K562 (cell line): ENCODE measurements at regions not wholly inside any gene's neighbourhood (a gene's known extent, or its start where the extent isn't known, plus 50 kb on each side); places are given as distances from the start of the nearest gene placed in this dataset.
A peak's percentile ranks its signal among the peaks of the same experiment; 100 is the strongest.

Experiments used
- CHD4 ChIP-seq: fragments of 200-600 bp; sonication (generic); IDR thresholded peaks from 3 replicates; pipeline ENCODE4 v1.6.1; 2012; ENCODE audit warnings: low read depth, mild to moderate bottlenecking, mixed read lengths, low read length, inconsistent platforms; ENCODE audit not compliant: insufficient read depth, insufficient replicate concordance, poor library complexity, severe bottlenecking
- EZH2 ChIP-seq: IDR thresholded peaks from 2 replicates; pipeline ENCODE4 v1.6.1; 2012; ENCODE audit warnings: low read depth, mild to moderate bottlenecking, inconsistent platforms, low read length, borderline replicate concordance
- GABPA ChIP-seq: fragments of 200-800 bp; sonication (Bioruptor generic); conservative IDR thresholded peaks from 2 replicates; pipeline ENCODE4 v1.6.1; 2016; ENCODE audit warnings: low read depth, missing genetic modification characterization, missing compliant biosample characterization
- HNRNPH1 ChIP-seq: fragments of 200-400 bp; formaldehyde crosslinking; optimal IDR thresholded peaks from 2 replicates; pipeline ENCODE3; 2017; ENCODE audit warnings: low read depth, mild to moderate bottlenecking, low read length, moderate library complexity
- JUND ChIP-seq, 2 experiments: IDR thresholded peaks; 2 replicates in 1 of 2; 3 replicates in 1 of 2; pipeline ENCODE4 v1.6.1; 2011; ENCODE audit warnings: borderline replicate concordance in 2 of 2, low read depth in 2 of 2, low read length in 2 of 2, improper control_type of control experiment in 1 of 2, missing biosample characterization in 1 of 2, missing genetic modification characterization in 1 of 2, missing genetic modification reagents in 1 of 2
- NCOA4 ChIP-seq: fragments of 450-650 bp; IDR thresholded peaks from 2 replicates; pipeline ENCODE4 v1.6.1; 2018; ENCODE audit warnings: mild to moderate bottlenecking; ENCODE audit not compliant: partially characterized antibody
- RCOR1 ChIP-seq, 2 experiments: IDR thresholded peaks; 2 replicates each; pipeline ENCODE4 v1.6.1; 2012; ENCODE audit warnings: low read depth in 2 of 2, low read length in 2 of 2, borderline replicate concordance in 1 of 2, improper control_type of control experiment in 1 of 2
- SETDB1 ChIP-seq: IDR thresholded peaks from one replicate; pipeline ENCODE4 v1.6.1; 2012; ENCODE audit warnings: low read length, control low read depth, inconsistent platforms
- ZNF134 ChIP-seq: fragments of 250-450 bp; sonication (Bioruptor Pico); conservative IDR thresholded peaks from 2 replicates; pipeline ENCODE4 v1.4.0; 2020
- TF ChIP-seq, protein P1 (sequence below): sonication (generic); formaldehyde crosslinking; IDR thresholded peaks from 2 replicates; pipeline ENCODE4 v1.8.1; 2023; ENCODE audit warnings: missing genetic modification reagents, mild to moderate bottlenecking, borderline replicate concordance
- TF ChIP-seq, protein P2 (sequence below), 3 experiments: IDR thresholded peaks in 2 of 3; conservative IDR thresholded peaks in 1 of 3; 2 replicates each; pipeline ENCODE4 v1.5.1; 2011 to 2012; ENCODE audit warnings: low read length in 3 of 3, mild to moderate bottlenecking in 3 of 3, control low read depth in 2 of 3, improper control_type of control experiment in 1 of 3, inconsistent platforms in 1 of 3, low read depth in 1 of 3, mixed read lengths in 1 of 3, moderate library complexity in 1 of 3; ENCODE audit not compliant: insufficient read depth in 2 of 3

DNA sequence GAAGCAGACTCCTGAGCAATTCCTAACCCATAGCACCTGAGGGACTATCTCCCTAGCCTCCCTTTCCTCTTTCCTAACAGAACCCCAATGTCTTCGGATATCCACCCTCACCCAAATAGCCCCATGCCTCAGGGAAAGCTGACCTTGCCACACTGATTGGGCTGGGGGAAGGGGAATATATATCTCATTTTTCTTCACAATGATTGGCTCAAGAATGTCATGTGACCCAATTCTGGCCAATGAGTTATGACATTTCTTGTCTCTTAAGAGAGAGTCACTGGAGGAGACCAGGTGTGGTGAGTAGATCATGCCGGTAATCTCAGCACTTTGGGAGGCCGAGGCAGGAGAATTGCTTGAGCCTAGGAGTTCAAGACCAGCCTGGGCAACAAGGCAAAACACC is 71.9 kb upstream of the NLK start:
- TF ChIP-seq NCOA4 (no peak), RCOR1 (IDR thresholded peaks at IDR 0.05; ENCODE audit: borderline replicate concordance in 1 of 2, low read depth in 2 of 2, low read length in 2 of 2) (peak in 1 of 2 experiments; percentile 44; a peak in 2 of 4 replicates), HNRNPH1 (no peak), GABPA (tag) (no peak), EZH2 (no peak), CHD4 (no peak), ZNF134 (CRISPR knock-in tag) (no peak), SETDB1 (no peak), JUND (IDR thresholded peaks at IDR 0.05; ENCODE audit: borderline replicate concordance, low read depth, low read length) (no peak), JUND (tag; IDR thresholded peaks at IDR 0.05; ENCODE audit: borderline replicate concordance, low read depth, low read length) (no peak)
- TF ChIP-seq, protein P1, sequence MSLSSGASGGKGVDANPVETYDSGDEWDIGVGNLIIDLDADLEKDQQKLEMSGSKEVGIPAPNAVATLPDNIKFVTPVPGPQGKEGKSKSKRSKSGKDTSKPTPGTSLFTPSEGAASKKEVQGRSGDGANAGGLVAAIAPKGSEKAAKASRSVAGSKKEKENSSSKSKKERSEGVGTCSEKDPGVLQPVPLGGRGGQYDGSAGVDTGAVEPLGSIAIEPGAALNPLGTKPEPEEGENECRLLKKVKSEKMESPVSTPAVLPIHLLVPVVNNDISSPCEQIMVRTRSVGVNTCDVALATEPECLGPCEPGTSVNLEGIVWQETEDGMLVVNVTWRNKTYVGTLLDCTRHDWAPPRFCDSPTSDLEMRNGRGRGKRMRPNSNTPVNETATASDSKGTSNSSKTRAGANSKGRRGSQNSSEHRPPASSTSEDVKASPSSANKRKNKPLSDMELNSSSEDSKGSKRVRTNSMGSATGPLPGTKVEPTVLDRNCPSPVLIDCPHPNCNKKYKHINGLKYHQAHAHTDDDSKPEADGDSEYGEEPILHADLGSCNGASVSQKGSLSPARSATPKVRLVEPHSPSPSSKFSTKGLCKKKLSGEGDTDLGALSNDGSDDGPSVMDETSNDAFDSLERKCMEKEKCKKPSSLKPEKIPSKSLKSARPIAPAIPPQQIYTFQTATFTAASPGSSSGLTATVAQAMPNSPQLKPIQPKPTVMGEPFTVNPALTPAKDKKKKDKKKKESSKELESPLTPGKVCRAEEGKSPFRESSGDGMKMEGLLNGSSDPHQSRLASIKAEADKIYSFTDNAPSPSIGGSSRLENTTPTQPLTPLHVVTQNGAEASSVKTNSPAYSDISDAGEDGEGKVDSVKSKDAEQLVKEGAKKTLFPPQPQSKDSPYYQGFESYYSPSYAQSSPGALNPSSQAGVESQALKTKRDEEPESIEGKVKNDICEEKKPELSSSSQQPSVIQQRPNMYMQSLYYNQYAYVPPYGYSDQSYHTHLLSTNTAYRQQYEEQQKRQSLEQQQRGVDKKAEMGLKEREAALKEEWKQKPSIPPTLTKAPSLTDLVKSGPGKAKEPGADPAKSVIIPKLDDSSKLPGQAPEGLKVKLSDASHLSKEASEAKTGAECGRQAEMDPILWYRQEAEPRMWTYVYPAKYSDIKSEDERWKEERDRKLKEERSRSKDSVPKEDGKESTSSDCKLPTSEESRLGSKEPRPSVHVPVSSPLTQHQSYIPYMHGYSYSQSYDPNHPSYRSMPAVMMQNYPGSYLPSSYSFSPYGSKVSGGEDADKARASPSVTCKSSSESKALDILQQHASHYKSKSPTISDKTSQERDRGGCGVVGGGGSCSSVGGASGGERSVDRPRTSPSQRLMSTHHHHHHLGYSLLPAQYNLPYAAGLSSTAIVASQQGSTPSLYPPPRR (CRISPR knock-in tag), result no peak
- TF ChIP-seq, protein P2, sequence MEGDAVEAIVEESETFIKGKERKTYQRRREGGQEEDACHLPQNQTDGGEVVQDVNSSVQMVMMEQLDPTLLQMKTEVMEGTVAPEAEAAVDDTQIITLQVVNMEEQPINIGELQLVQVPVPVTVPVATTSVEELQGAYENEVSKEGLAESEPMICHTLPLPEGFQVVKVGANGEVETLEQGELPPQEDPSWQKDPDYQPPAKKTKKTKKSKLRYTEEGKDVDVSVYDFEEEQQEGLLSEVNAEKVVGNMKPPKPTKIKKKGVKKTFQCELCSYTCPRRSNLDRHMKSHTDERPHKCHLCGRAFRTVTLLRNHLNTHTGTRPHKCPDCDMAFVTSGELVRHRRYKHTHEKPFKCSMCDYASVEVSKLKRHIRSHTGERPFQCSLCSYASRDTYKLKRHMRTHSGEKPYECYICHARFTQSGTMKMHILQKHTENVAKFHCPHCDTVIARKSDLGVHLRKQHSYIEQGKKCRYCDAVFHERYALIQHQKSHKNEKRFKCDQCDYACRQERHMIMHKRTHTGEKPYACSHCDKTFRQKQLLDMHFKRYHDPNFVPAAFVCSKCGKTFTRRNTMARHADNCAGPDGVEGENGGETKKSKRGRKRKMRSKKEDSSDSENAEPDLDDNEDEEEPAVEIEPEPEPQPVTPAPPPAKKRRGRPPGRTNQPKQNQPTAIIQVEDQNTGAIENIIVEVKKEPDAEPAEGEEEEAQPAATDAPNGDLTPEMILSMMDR (IDR thresholded peaks at IDR 0.05 in 2 of 3, conservative IDR thresholded peaks at IDR 0.05 in 1 of 3; ENCODE audit: insufficient read depth in 2 of 3, low read depth in 1 of 3, low read length in 3 of 3), result no peak
